Upper lobe of left lung (tissue), 4 donors: ENCODE measurements at regions not wholly inside any gene's neighbourhood (a gene's known extent, or its start where the extent isn't known, plus 50 kb on each side); places are given as distances from the start of the nearest gene placed in this dataset.

Experiments
- EP300 ChIP-seq, 4 donors: sonication (generic); formaldehyde crosslinking; IDR thresholded peaks; one replicate each; pipeline ENCODE4 v1.5.1; 2017; ENCODE audit warnings: antibody characterized with exemption in 4 of 4, control low read depth in 2 of 4
- POLR2A ChIP-seq, 4 donors: fragments of 450-650 bp; IDR thresholded peaks; one replicate each; pipeline ENCODE4 v1.5.1; 2016 to 2017; ENCODE audit warnings: antibody characterized with exemption in 4 of 4, mild to moderate bottlenecking in 2 of 4
- POLR2AphosphoS5 ChIP-seq, 2 donors: sonication (generic); formaldehyde crosslinking; IDR thresholded peaks; one replicate each; pipeline ENCODE4 v1.5.1; 2017; ENCODE audit warnings: antibody characterized with exemption in 2 of 2
- TF ChIP-seq, protein P1 (sequence below), 6 experiments: fragments of 450-650 bp in 4 of 6; fragments of 200-600 bp in 2 of 6; sonication (generic) in 2 of 6; IDR thresholded peaks; one replicate each; pipeline ENCODE4 v1.5.1; 2016 to 2019; ENCODE audit warnings: antibody characterized with exemption in 6 of 6

DNA sequence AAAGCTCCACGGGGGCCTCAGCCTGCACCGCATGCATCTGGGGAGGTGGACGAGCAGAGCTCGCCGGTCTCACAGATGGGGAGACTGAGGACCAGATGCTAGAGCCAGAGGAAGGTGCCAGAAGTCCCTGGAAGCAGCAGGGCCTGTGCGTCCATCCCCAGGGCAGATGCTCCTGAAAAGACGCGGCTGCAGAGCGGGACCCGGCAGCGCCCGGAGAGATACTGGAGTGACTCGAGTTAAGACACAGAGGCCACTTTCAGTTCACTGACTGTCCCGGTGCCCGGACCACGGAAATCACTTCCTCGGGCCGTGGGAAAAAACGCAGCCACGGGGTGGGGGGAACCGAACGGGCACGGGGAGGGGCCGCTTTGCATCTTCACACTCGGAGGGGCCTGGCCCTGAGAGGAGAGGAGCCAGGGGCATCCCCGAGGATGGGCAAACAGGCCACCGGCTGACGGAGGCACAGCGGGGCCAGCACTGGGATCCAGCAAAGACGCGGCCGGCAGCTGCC, 85.4 kb downstream of the FOXL3 start:
- TF ChIP-seq, protein P1, sequence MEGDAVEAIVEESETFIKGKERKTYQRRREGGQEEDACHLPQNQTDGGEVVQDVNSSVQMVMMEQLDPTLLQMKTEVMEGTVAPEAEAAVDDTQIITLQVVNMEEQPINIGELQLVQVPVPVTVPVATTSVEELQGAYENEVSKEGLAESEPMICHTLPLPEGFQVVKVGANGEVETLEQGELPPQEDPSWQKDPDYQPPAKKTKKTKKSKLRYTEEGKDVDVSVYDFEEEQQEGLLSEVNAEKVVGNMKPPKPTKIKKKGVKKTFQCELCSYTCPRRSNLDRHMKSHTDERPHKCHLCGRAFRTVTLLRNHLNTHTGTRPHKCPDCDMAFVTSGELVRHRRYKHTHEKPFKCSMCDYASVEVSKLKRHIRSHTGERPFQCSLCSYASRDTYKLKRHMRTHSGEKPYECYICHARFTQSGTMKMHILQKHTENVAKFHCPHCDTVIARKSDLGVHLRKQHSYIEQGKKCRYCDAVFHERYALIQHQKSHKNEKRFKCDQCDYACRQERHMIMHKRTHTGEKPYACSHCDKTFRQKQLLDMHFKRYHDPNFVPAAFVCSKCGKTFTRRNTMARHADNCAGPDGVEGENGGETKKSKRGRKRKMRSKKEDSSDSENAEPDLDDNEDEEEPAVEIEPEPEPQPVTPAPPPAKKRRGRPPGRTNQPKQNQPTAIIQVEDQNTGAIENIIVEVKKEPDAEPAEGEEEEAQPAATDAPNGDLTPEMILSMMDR (IDR thresholded peaks at IDR 0.05): no peak
- TF ChIP-seq POLR2AphosphoS5 (IDR thresholded peaks at IDR 0.05): no peak
- no peak for TF ChIP-seq POLR2A (IDR thresholded peaks at IDR 0.05)
- TF ChIP-seq EP300 (IDR thresholded peaks at IDR 0.05): no peak
